Endothelial cell of umbilical vein (primary cell): ENCODE measurements at regions not wholly inside any gene's neighbourhood (a gene's known extent, or its start where the extent isn't known, plus 50 kb on each side); places are given as distances from the start of the nearest gene placed in this dataset.

ENCODE experiments used
- BruUV-seq: library from RNA; stranded (reverse); fragments of 400-500 nt; replicated peaks from 2 replicates; lab custom pipeline; 2021; lab: Mats Ljungman, UMichigan
- CTCF ChIA-PET: fragments of 300-600, 350-600 bp; sonication (Branson Sonifier 250); formaldehyde crosslinking; loops from one replicate; lab custom pipeline; 2021; ENCODE audit warnings: antibody characterized with exemption, inconsistent platforms; lab: Charles Lee
- POLR2A ChIA-PET: fragments of 300-600, 350-600 bp; sonication (Branson Sonifier 250); formaldehyde crosslinking; loops from one replicate; lab custom pipeline; 2021; ENCODE audit warnings: antibody characterized with exemption, inconsistent platforms; lab: Charles Lee
- DNase-seq: peaks from one replicate; pipeline ENCODE4 v3.0.0-alpha.2; 2011; ENCODE audit warnings: low read depth, low spot score
- FAIRE-seq: peaks from 2 replicates; lab custom pipeline; 2011; peaks lifted over from hg19 to GRCh38; lab: Jason Lieb, UNC
- H2AFZ ChIP-seq: 2 replicates; pipeline ENCODE4 v1.6.0; 2012; ENCODE audit warnings: low read depth, low read length, control low read depth, inconsistent platforms
- H3K27ac ChIP-seq: 2 replicates; pipeline ENCODE4 v1.5.1; 2011; ENCODE audit warnings: low read depth, mild to moderate bottlenecking, control low read depth, low read length, moderate library complexity; ENCODE audit not compliant: insufficient read depth
- H3K27me3 ChIP-seq, 2 experiments: 2 replicates each; pipeline versions ENCODE4 v1.6.0 to v1.6.1; 2011; ENCODE audit warnings: low read length in 2 of 2, mixed read lengths in 1 of 2; ENCODE audit not compliant: control insufficient read depth in 2 of 2, insufficient read depth in 2 of 2
- H3K36me3 ChIP-seq, 2 experiments: 2 replicates in 1 of 2; 3 replicates in 1 of 2; pipeline ENCODE4 v1.5.1; 2011; ENCODE audit warnings: low read length in 2 of 2, mild to moderate bottlenecking in 1 of 2, moderate library complexity in 1 of 2; ENCODE audit not compliant: control insufficient read depth in 2 of 2, insufficient read depth in 2 of 2; ENCODE audit errors: extremely low read depth in 1 of 2
- H3K4me1 ChIP-seq: 3 replicates; pipeline ENCODE4 v1.5.1; 2011; ENCODE audit warnings: mild to moderate bottlenecking, low read length; ENCODE audit not compliant: control insufficient read depth, insufficient read depth; ENCODE audit errors: extremely low read depth
- H3K4me2 ChIP-seq: 2 replicates; pipeline ENCODE4 v1.6.1; 2011; ENCODE audit warnings: low read length, control low read depth, mixed read lengths; ENCODE audit not compliant: insufficient read depth
- H3K4me3 ChIP-seq, 3 experiments: fragments of 200-600 bp in 1 of 3; sonication (generic), shearing (Covaris generic) in 1 of 3; replicated peaks in 1 of 3; 2 replicates each; pipeline ENCODE4 v1.5.1; 2011 to 2016; ENCODE audit warnings: control low read depth in 3 of 3, low read length in 3 of 3, mild to moderate bottlenecking in 2 of 3, inconsistent platforms in 1 of 3, low read depth in 1 of 3, moderate library complexity in 1 of 3; ENCODE audit not compliant: insufficient read depth in 1 of 3
- H3K79me2 ChIP-seq: 2 replicates; pipeline ENCODE4 v1.6.0; 2012; ENCODE audit warnings: low read length, inconsistent platforms; ENCODE audit not compliant: control insufficient read depth, insufficient read depth
- H3K9ac ChIP-seq: replicated peaks from 2 replicates; pipeline ENCODE3; 2011; ENCODE audit warnings: low read length, control low read depth; ENCODE audit not compliant: insufficient read depth; ENCODE audit errors: extremely low read depth
- H3K9me1 ChIP-seq: replicated peaks from 3 replicates; pipeline ENCODE4 v1.6.0; 2011; ENCODE audit warnings: mild to moderate bottlenecking, low read length; ENCODE audit not compliant: control insufficient read depth, insufficient read depth; ENCODE audit errors: extremely low read depth
- H3K9me3 ChIP-seq: replicated peaks from 2 replicates; pipeline ENCODE4 v1.5.1; 2012; ENCODE audit warnings: low read length, inconsistent platforms; ENCODE audit not compliant: control insufficient read depth, insufficient read depth
- H4K20me1 ChIP-seq: replicated peaks from 2 replicates; pipeline ENCODE3; 2011; ENCODE audit warnings: mild to moderate bottlenecking, low read length; ENCODE audit not compliant: control insufficient read depth, insufficient read depth; ENCODE audit errors: extremely low read depth
- EZH2 ChIP-seq: IDR thresholded peaks from 2 replicates; pipeline ENCODE4 v1.6.1; 2012; ENCODE audit warnings: borderline replicate concordance, low read depth, mild to moderate bottlenecking, moderate library complexity, low read length, inconsistent platforms; ENCODE audit not compliant: severe bottlenecking
- FOS ChIP-seq: IDR thresholded peaks from 2 replicates; pipeline ENCODE4 v1.6.1; 2011; ENCODE audit warnings: mild to moderate bottlenecking, low read length, moderate library complexity, borderline replicate concordance; ENCODE audit not compliant: insufficient read depth
- GATA2 ChIP-seq: IDR thresholded peaks from 2 replicates; pipeline ENCODE4 v1.7.0; 2011; ENCODE audit warnings: low read depth, mild to moderate bottlenecking, moderate library complexity, mixed read lengths, low read length; ENCODE audit not compliant: insufficient read length, insufficient read depth
- JUN ChIP-seq: IDR thresholded peaks from 2 replicates; pipeline ENCODE4 v1.6.1; 2011; ENCODE audit warnings: borderline replicate concordance, low read depth; ENCODE audit not compliant: insufficient read length, insufficient read depth
- MAX ChIP-seq: IDR thresholded peaks from 2 replicates; pipeline ENCODE4 v1.6.1; 2011; ENCODE audit not compliant: insufficient read depth, insufficient read length
- MYC ChIP-seq: IDR thresholded peaks from one replicate; pipeline ENCODE4 v1.6.1; 2011; ENCODE audit warnings: mild to moderate bottlenecking, low read depth, low read length
- POLR2A ChIP-seq: IDR thresholded peaks from 2 replicates; pipeline ENCODE4 v1.6.1; 2012; ENCODE audit warnings: low read depth, mild to moderate bottlenecking, control low read depth, low read length
- POLR2AphosphoS5 ChIP-seq: IDR thresholded peaks from 2 replicates; pipeline ENCODE4 v1.6.1; 2012; ENCODE audit warnings: low read depth, mild to moderate bottlenecking, control low read depth, low read length, moderate library complexity; ENCODE audit not compliant: insufficient read depth
- dilution Hi-C: fragments of 300-500 bp; cut with MboI; formaldehyde crosslinking; loops from one replicate; pipeline ENCODE4 v1.15.0; 2019; ENCODE audit warnings: low sequenced_read_pairs; ENCODE audit not compliant: extremely low pct_ligation_motif_present
- intact Hi-C: fragments of 100-400 bp; cut with micrococcal nuclease; formaldehyde crosslinking; loops from one replicate; pipeline ENCODE4 v1.10.0; 2022
- TF ChIP-seq, protein P1 (sequence below), 2 donors: IDR thresholded peaks; 1 replicate in 1 of 2; 2 replicates in 1 of 2; pipeline ENCODE4 v1.5.1; 2011; ENCODE audit warnings: low read length in 2 of 2, mild to moderate bottlenecking in 2 of 2, moderate library complexity in 2 of 2, control low read depth in 1 of 2, inconsistent platforms in 1 of 2, low read depth in 1 of 2; ENCODE audit not compliant: insufficient read depth in 1 of 2; ENCODE audit errors: extremely low read depth in 1 of 2

DNA sequence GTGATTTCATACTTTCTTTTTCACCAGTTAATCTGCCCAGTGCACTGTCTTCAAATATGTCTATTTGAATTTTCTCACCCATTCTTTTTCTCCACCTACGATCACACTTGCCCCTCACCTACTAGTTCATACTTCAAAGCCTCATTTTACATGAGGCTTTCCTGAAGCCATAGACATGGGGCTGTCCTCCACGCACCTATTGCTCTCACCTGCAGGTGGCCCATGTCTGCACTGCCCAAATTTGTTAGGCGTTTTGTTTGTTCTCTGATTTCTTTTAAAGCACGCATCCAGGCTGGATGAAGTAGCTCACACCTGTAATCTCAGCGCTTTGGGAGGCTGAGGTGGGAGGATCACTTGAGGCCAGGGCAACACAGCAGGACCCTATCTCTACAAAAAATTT is 106.8 kb upstream of the RIPOR2 start:
- dilution Hi-C loops (no loop called here), intact Hi-C loops (no loop called here)
- TF ChIP-seq MAX (no peak), POLR2A (no peak), MYC (no peak), JUN (no peak), GATA2 (no peak), EZH2 (no peak), POLR2AphosphoS5 (no peak), FOS (no peak)
- TF ChIP-seq, protein P1, sequence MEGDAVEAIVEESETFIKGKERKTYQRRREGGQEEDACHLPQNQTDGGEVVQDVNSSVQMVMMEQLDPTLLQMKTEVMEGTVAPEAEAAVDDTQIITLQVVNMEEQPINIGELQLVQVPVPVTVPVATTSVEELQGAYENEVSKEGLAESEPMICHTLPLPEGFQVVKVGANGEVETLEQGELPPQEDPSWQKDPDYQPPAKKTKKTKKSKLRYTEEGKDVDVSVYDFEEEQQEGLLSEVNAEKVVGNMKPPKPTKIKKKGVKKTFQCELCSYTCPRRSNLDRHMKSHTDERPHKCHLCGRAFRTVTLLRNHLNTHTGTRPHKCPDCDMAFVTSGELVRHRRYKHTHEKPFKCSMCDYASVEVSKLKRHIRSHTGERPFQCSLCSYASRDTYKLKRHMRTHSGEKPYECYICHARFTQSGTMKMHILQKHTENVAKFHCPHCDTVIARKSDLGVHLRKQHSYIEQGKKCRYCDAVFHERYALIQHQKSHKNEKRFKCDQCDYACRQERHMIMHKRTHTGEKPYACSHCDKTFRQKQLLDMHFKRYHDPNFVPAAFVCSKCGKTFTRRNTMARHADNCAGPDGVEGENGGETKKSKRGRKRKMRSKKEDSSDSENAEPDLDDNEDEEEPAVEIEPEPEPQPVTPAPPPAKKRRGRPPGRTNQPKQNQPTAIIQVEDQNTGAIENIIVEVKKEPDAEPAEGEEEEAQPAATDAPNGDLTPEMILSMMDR (IDR thresholded peaks at IDR 0.05; ENCODE audit: extremely low read depth in 1 of 2, insufficient read depth in 1 of 2, low read depth in 1 of 2, low read length in 2 of 2) = no peak
- no peak overlapping the region for H3K9ac ChIP-seq
- H4K20me1 ChIP-seq = no peaks in the 10 kb centered on the region
- no peak overlapping the region for H3K4me3 ChIP-seq
- H3K4me2 ChIP-seq = no peak overlapping the region
- POLR2A ChIA-PET = no interaction called here
- no peaks in the 10 kb centered on the region for H3K9me3 ChIP-seq
- no peak for DNase-seq
- H2AFZ ChIP-seq = no peak overlapping the region
- no peaks in the 10 kb centered on the region for H3K36me3 ChIP-seq
- no peaks in the 10 kb centered on the region for H3K9me1 ChIP-seq
- CTCF ChIA-PET = interaction anchor here (0.7 to 1.3 kb wide), 5 partner anchors 14 to 932 kb away, joined by 3 read pairs; no protein-coding TSS in a partner anchor
- H3K4me1 ChIP-seq = peaks cover 12% of the 10 kb centered on the region
- H3K27me3 ChIP-seq = no peaks in the 10 kb centered on the region
- BruUV-seq = no TSS peak
- FAIRE-seq = no peak
- H3K27ac ChIP-seq = no peak overlapping the region
- H3K79me2 ChIP-seq = no peaks in the 10 kb centered on the region
